Smooth muscle cell (in vitro differentiated cells): ENCODE measurements at regions not wholly inside any gene's neighbourhood (a gene's known extent, or its start where the extent isn't known, plus 50 kb on each side); places are given as distances from the start of the nearest gene placed in this dataset.

ENCODE experiments used
- DNase-seq: peaks from one replicate; lab custom pipeline; 2025; ENCODE audit not compliant: unreplicated experiment; lab: John Stamatoyannopoulos, UW
- H2AFZ ChIP-seq: fragments of 200-600 bp; sonication (generic); 2 replicates; pipeline ENCODE4 v1.6.0; 2016; ENCODE audit warnings: antibody characterized with exemption, low read depth, mild to moderate bottlenecking
- H3F3A ChIP-seq: fragments of 200-600 bp; sonication (generic); 2 replicates; pipeline ENCODE4 v1.6.0; 2017; ENCODE audit warnings: antibody characterized with exemption, low read depth
- H3K27ac ChIP-seq: fragments of 200-600 bp; sonication (generic); 2 replicates; pipeline ENCODE4 v1.5.1; 2016; ENCODE audit warnings: low read depth, mild to moderate bottlenecking
- H3K27me3 ChIP-seq: fragments of 200-600 bp; sonication (generic); 2 replicates; pipeline ENCODE4 v1.6.1; 2016; ENCODE audit warnings: low read depth, mild to moderate bottlenecking
- H3K36me3 ChIP-seq: fragments of 200-600 bp; sonication (generic); 2 replicates; pipeline ENCODE4 v1.5.1; 2016; ENCODE audit warnings: low read depth
- H3K4me1 ChIP-seq: fragments of 200-600 bp; sonication (generic); 2 replicates; pipeline ENCODE4 v1.5.1; 2016; ENCODE audit warnings: low read depth
- H3K4me2 ChIP-seq: fragments of 200-600 bp; sonication (generic); 2 replicates; pipeline ENCODE4 v1.6.0; 2016; ENCODE audit warnings: mild to moderate bottlenecking
- H3K4me3 ChIP-seq: fragments of 200-600 bp; sonication (generic); 2 replicates; pipeline ENCODE4 v1.5.1; 2016; ENCODE audit warnings: mild to moderate bottlenecking
- H3K79me2 ChIP-seq: fragments of 200-600 bp; sonication (generic); 2 replicates; pipeline ENCODE4 v1.6.0; 2016; ENCODE audit warnings: low read depth, mild to moderate bottlenecking
- H3K9ac ChIP-seq: fragments of 200-600 bp; sonication (generic); 2 replicates; pipeline ENCODE4 v1.6.0; 2016; ENCODE audit warnings: low read depth
- H3K9me3 ChIP-seq: fragments of 200-600 bp; sonication (generic); replicated peaks from 2 replicates; pipeline ENCODE4 v1.5.1; 2016; ENCODE audit warnings: low read depth
- H4K20me1 ChIP-seq: fragments of 200-600 bp; sonication (generic); 2 replicates; pipeline ENCODE4 v1.6.0; 2016; ENCODE audit warnings: low read depth
- CTCF ChIP-seq: fragments of 200-600 bp; sonication (generic); IDR thresholded peaks from 2 replicates; pipeline ENCODE4 v1.5.1; 2017; ENCODE audit warnings: borderline replicate concordance, mild to moderate bottlenecking, antibody characterized with exemption; ENCODE audit not compliant: insufficient read depth, poor library complexity, severe bottlenecking
- WGBS: methylation state at CpG from one replicate; pipeline ENCODE4 v1.1.7; 2016; ENCODE audit warnings: low lambda C conversion rate; 5-methylcytosine and 5-hydroxymethylcytosine counted together

- Histone ChIP-seq H3K4me2 (no peak overlapping the region), H3K9me3 (no peaks in the 10 kb centered on the region), H3K4me1 (peaks cover 5% of the 10 kb centered on the region), H4K20me1 (no peaks in the 10 kb centered on the region), H3K27me3 (no peaks in the 10 kb centered on the region), H3F3A (no peaks in the 10 kb centered on the region), H3K36me3 (no peaks in the 10 kb centered on the region), H3K4me3 (no peak overlapping the region), H3K9ac (no peak overlapping the region), H2AFZ (no peak overlapping the region), H3K27ac (no peak overlapping the region), H3K79me2 (no peaks in the 10 kb centered on the region)
- DNase-seq, result no peak
- no peak for TF ChIP-seq CTCF
- 78% methylated on average over 6 of the region's 6 CpGs for WGBS
Measured at GRCh38 chr2:41040782-41041520, 589.1 kb upstream of the SLC8A1 start.

DNA sequence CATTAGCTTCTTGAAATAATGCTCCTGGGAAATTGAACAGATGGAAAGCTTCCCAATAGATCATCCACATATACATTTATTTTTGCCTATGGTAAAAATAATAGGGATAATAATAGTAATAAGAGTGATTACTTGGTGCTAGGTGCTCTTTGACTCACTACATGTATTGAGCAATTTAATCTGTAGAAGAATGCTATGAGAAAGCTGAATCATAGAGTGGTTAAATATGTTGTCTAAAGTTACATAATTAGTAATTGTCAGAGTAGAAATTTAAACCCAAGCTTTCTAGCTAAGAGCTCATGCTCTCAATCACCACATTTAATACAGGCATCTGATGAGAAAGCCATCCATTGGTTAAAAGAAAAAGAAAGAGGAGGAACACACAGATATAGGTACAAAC lies 590.5 kb upstream of the SLC8A1 start:
- H3K79me2 ChIP-seq, result no peaks in the 10 kb centered on the region
- no peaks in the 10 kb centered on the region for H3K27me3 ChIP-seq
- no peak overlapping the region for H2AFZ ChIP-seq
- H3K27ac ChIP-seq, result no peak overlapping the region
- H3K9ac ChIP-seq, result no peak overlapping the region
- no peak for DNase-seq
- no peaks in the 10 kb centered on the region for H3K9me3 ChIP-seq
- H3K4me1 ChIP-seq, result peaks cover 5% of the 10 kb centered on the region
- H4K20me1 ChIP-seq, result no peaks in the 10 kb centered on the region
- H3K36me3 ChIP-seq, result no peaks in the 10 kb centered on the region
- TF ChIP-seq CTCF, result no peak
- H3F3A ChIP-seq, result no peaks in the 10 kb centered on the region
- no peak overlapping the region for H3K4me3 ChIP-seq
- no peak overlapping the region for H3K4me2 ChIP-seq

DNA sequence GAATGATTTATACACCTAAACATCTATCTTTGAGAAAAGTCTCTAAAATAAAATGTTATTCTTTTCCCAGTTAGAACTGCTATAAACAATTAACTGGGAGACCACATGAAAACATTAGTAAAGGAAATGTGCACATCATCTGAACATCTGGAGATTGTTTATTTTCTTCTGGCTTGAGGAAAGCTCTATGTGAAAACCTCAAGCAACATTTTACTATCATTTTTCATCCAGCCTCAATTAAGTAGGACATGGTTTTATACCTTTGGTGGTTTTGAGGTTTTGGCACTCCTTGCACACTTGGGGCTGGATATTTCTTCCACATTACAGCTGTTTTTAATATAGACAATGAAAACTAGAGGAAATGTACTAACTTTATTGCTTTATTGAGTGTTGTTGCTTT lies 609.5 kb upstream of the SLC8A1 start:
- Histone ChIP-seq H3K79me2 (no peaks in the 10 kb centered on the region), H3K4me3 (no peak overlapping the region), H3F3A (no peaks in the 10 kb centered on the region), H3K36me3 (no peaks in the 10 kb centered on the region), H3K9me3 (no peaks in the 10 kb centered on the region), H3K27me3 (no peaks in the 10 kb centered on the region), H3K9ac (no peak overlapping the region), H3K4me1 (no peaks in the 10 kb centered on the region), H4K20me1 (no peaks in the 10 kb centered on the region), H3K4me2 (no peak overlapping the region), H3K27ac (no peak overlapping the region), H2AFZ (no peak overlapping the region)
- DNase-seq, result no peak
- TF ChIP-seq CTCF, result no peak

DNA sequence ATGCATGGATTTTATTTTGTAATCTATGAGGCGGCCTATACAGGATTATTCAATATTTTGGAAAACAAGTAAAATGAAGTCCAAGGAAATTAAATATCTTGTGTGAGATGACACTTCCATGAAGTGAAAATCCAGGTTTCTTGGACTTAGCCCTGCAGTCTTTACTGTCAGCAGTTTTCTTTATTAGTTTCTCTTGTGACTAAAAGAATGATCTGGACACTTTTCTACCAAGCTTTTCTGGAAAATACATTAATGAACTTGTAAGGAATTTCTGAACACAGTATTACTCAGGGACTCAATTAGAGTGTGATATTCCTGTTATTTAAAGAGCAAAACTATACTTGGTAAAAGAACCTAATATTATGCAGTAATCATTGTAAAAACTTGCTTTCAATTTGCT lies 610.4 kb upstream of the SLC8A1 start:
- 91% methylated on average over 1 of the region's 1 CpG for WGBS

More for the DNA sequence above, 610.4 kb upstream of the SLC8A1 start:
- Histone ChIP-seq H3K4me1 (no peaks in the 10 kb centered on the region), H3K27ac (no peak overlapping the region), H3F3A (no peaks in the 10 kb centered on the region), H3K4me3 (no peak overlapping the region), H3K36me3 (no peaks in the 10 kb centered on the region), H3K9me3 (no peaks in the 10 kb centered on the region), H4K20me1 (no peaks in the 10 kb centered on the region), H3K79me2 (no peaks in the 10 kb centered on the region), H2AFZ (no peak overlapping the region), H3K4me2 (no peak overlapping the region), H3K27me3 (no peaks in the 10 kb centered on the region), H3K9ac (no peak overlapping the region)
- no peak for DNase-seq
- TF ChIP-seq CTCF, result no peak
